GM21515 (cell line): ENCODE measurements at regions not wholly inside any gene's neighbourhood (a gene's known extent, or its start where the extent isn't known, plus 50 kb on each side); places are given as distances from the start of the nearest gene placed in this dataset.
"Not testable (repeated sequence)": the region's sequence is repeated elsewhere in the genome, so short reads cannot be mapped to it uniquely, and the experiment has no call there.

Source experiments
- ATAC-seq: cut with Tn5 transposase; IDR thresholded peaks from one replicate; pipeline ENCODE4 v1.9.1; 2021; ENCODE audit not compliant: unreplicated experiment

- ATAC-seq, result not testable (repeated sequence)
Measured at GRCh38 chr21:6133373-6133772, 4388.0 kb upstream of the TPTE start.

GRCh38 chr21:6133852-6134630 is 4387.3 kb upstream of the TPTE start:
- not testable (repeated sequence) for ATAC-seq

GRCh38 chr21:6136732-6137131 is 4384.7 kb upstream of the TPTE start:
- not testable (repeated sequence) for ATAC-seq

GRCh38 chr21:6138244-6139136 is 4382.9 kb upstream of the TPTE start:
- not testable (repeated sequence) for ATAC-seq

- ATAC-seq, result not testable (repeated sequence)
Measured at GRCh38 chr21:6139331-6139730, 4382.1 kb upstream of the TPTE start.

GRCh38 chr21:6139862-6140261 is 4381.5 kb upstream of the TPTE start:
- ATAC-seq, result not testable (repeated sequence)

GRCh38 chr21:6140467-6141137 is 4380.8 kb upstream of the TPTE start:
- not testable (repeated sequence) for ATAC-seq

- ATAC-seq, result not testable (repeated sequence)
Measured at GRCh38 chr21:6141138-6141474, 4380.3 kb upstream of the TPTE start.

GRCh38 chr21:6153154-6153553 is 4368.2 kb upstream of the TPTE start:
- not testable (repeated sequence) for ATAC-seq

- not testable (repeated sequence) for ATAC-seq
Measured at GRCh38 chr21:6154524-6155320, 4366.7 kb upstream of the TPTE start.

- ATAC-seq, result not testable (repeated sequence)
Measured at GRCh38 chr21:6156712-6157389, 4364.5 kb upstream of the TPTE start.

GRCh38 chr21:6157515-6157914 is 4363.9 kb upstream of the TPTE start:
- not testable (repeated sequence) for ATAC-seq

GRCh38 chr21:6158171-6158570 is 4363.2 kb upstream of the TPTE start:
- not testable (repeated sequence) for ATAC-seq
